H1 (cell line): ENCODE measurements at regions not wholly inside any gene's neighbourhood (a gene's known extent, or its start where the extent isn't known, plus 50 kb on each side); places are given as distances from the start of the nearest gene placed in this dataset.

ENCODE experiments used
- E2F6 ChIP-seq: IDR thresholded peaks from 2 replicates; pipeline ENCODE4 v1.6.1; 2012; ENCODE audit warnings: inconsistent platforms

- no peak for TF ChIP-seq E2F6
Observed at GRCh38 chr2:23271230-23271629, 113.7 kb upstream of the KLHL29 start (continued).
